ENCODE measurements at regions not wholly inside any gene's neighbourhood (a gene's known extent, or its start where the extent isn't known, plus 50 kb on each side); places are given as distances from the start of the nearest gene placed in this dataset.

GRCh38 chr1:118364882-118365281 lies 179.9 kb upstream of the SPAG17 start:
- TF ChIP-seq CTCF (IDR thresholded peaks at IDR 0.05; ENCODE audit: borderline replicate concordance, extremely low read depth, low read length, poor library complexity, severe bottlenecking) (no peak), EZH2 (IDR thresholded peaks at IDR 0.05; ENCODE audit: borderline replicate concordance, low read depth, low read length, severe bottlenecking) (no peak)

Measured in DND-41 (cell line).